WERI-Rb-1 (cell line): ENCODE measurements at regions not wholly inside any gene's neighbourhood (a gene's known extent, or its start where the extent isn't known, plus 50 kb on each side); places are given as distances from the start of the nearest gene placed in this dataset.
"Not testable (repeated sequence)": the region's sequence is repeated elsewhere in the genome, so short reads cannot be mapped to it uniquely, and the experiment has no call there.

Experiments used
- DNase-seq: peaks from one replicate; pipeline ENCODE4 v3.0.0-alpha.2; 2020
- H3K27ac ChIP-seq: fragments of 250-450 bp; sonication (Bioruptor Pico); 2 replicates; pipeline ENCODE4 v1.5.1; 2020; ENCODE audit warnings: mild to moderate bottlenecking, moderate library complexity
- H3K27me3 ChIP-seq: fragments of 250-450 bp; sonication (Bioruptor Pico); 2 replicates; pipeline ENCODE4 v1.5.1; 2021; ENCODE audit warnings: mild to moderate bottlenecking, low read depth, moderate library complexity; ENCODE audit not compliant: insufficient read depth, severe bottlenecking
- H3K36me3 ChIP-seq: fragments of 250-450 bp; sonication (Bioruptor Pico); 2 replicates; pipeline ENCODE4 v1.5.1; 2020; ENCODE audit warnings: mild to moderate bottlenecking, moderate library complexity
- H3K4me3 ChIP-seq: 2 replicates; pipeline ENCODE4 v1.5.1; 2011; ENCODE audit warnings: low read depth, mild to moderate bottlenecking, control low read depth, low read length
- H3K9me3 ChIP-seq: fragments of 250-450 bp; sonication (Bioruptor Pico); 2 replicates; pipeline ENCODE4 v1.5.1; 2021; ENCODE audit warnings: mild to moderate bottlenecking, moderate library complexity; ENCODE audit not compliant: severe bottlenecking
- TF ChIP-seq, protein P1 (sequence below): IDR thresholded peaks from 2 replicates; pipeline ENCODE4 v1.5.1; 2011; ENCODE audit warnings: low read depth, mild to moderate bottlenecking, control low read depth, inconsistent platforms, low read length

- Histone ChIP-seq H3K36me3 (no peaks in the 10 kb centered on the region), H3K4me3 (no peak overlapping the region), H3K27me3 (no peaks in the 10 kb centered on the region), H3K27ac (no peak overlapping the region), H3K9me3 (no peaks in the 10 kb centered on the region)
- no peak for DNase-seq
- TF ChIP-seq, protein P1, sequence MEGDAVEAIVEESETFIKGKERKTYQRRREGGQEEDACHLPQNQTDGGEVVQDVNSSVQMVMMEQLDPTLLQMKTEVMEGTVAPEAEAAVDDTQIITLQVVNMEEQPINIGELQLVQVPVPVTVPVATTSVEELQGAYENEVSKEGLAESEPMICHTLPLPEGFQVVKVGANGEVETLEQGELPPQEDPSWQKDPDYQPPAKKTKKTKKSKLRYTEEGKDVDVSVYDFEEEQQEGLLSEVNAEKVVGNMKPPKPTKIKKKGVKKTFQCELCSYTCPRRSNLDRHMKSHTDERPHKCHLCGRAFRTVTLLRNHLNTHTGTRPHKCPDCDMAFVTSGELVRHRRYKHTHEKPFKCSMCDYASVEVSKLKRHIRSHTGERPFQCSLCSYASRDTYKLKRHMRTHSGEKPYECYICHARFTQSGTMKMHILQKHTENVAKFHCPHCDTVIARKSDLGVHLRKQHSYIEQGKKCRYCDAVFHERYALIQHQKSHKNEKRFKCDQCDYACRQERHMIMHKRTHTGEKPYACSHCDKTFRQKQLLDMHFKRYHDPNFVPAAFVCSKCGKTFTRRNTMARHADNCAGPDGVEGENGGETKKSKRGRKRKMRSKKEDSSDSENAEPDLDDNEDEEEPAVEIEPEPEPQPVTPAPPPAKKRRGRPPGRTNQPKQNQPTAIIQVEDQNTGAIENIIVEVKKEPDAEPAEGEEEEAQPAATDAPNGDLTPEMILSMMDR, result no peak
Measured at GRCh38 chr6:91196729-91197128, 609.9 kb upstream of the MAP3K7 start.

DNA sequence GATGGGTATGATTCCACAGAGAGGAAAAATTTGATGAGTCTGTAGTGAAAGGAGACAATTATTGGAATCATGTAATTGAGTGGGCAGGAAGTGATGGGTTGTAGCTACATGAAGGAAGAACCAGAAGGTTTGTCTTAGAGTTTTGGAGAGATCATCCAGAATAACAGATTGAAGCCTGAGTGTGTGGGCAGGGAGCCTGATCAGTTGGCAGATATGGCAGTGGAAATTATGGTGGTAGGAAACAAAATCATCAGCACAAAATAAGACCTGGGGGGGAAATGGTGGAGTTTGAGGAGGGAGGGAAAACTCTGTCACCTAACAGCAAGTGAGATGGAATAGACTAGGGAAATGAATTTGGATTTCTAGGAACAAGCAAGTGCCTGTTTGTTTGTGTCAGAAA, 606.6 kb upstream of the MAP3K7 start:
- TF ChIP-seq, protein P1, result no peak
- Histone ChIP-seq H3K36me3 (no peaks in the 10 kb centered on the region), H3K27me3 (no peaks in the 10 kb centered on the region), H3K4me3 (no peak overlapping the region), H3K9me3 (no peaks in the 10 kb centered on the region), H3K27ac (no peak overlapping the region)
- DNase-seq, result no peak

DNA sequence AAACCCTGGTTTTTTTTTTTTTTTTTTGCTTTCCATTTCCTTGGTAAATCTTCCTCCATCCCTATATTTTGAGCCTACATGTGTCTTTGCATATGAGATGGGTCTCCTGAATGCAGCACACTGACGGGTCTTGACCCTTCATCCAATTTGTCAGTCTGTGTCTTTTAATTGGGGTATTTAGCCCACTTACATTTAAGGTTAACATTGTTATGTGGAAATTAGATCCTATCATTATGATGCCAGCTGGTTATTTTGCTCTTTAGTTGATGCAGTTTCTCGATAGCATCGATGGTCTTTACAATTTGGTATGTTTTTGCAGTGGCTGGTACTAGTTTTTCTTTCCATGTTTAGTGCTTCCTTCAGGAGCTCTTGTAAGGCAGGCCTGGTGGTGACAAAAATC, 603.2 kb upstream of the MAP3K7 start:
- not testable (repeated sequence) for DNase-seq, H3K9me3 ChIP-seq, H3K4me3 ChIP-seq, H3K27ac ChIP-seq, H3K27me3 ChIP-seq, H3K36me3 ChIP-seq

GRCh38 chr6:91185072-91185471, 598.2 kb upstream of the MAP3K7 start:
- Histone ChIP-seq H3K27ac (no peak overlapping the region), H3K9me3 (no peaks in the 10 kb centered on the region), H3K36me3 (no peaks in the 10 kb centered on the region), H3K4me3 (no peak overlapping the region), H3K27me3 (no peaks in the 10 kb centered on the region)
- TF ChIP-seq, protein P1, result no peak
- DNase-seq, result no peak

- no peak for DNase-seq
- TF ChIP-seq, protein P1, result no peak
- Histone ChIP-seq H3K4me3 (no peak overlapping the region), H3K36me3 (no peaks in the 10 kb centered on the region), H3K9me3 (no peaks in the 10 kb centered on the region), H3K27ac (no peak overlapping the region), H3K27me3 (no peaks in the 10 kb centered on the region)
Measured at GRCh38 chr6:91181416-91181815, 594.5 kb upstream of the MAP3K7 start.

DNA sequence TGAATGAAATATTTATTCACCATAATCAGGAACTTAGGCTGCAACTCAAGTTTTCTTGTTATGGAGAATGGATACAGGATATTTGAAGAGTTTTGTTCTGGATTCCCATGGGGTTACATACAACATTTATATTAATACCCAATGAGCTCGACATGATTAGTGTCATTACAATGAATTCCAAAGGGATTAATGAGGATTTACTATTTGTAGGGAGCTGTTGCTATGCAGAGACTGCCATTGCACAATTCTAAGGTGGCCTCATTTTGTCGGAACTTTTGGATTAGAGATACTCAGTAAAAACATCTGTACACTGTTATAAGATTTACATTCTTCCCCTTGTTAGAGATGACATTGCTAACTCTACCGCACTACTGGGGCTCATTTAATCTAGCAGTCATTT, 586.8 kb upstream of the MAP3K7 start:
- TF ChIP-seq, protein P1, result no peak
- H3K4me3 ChIP-seq, result no peak overlapping the region
- no peak overlapping the region for H3K27ac ChIP-seq
- no peak for DNase-seq
- no peaks in the 10 kb centered on the region for H3K9me3 ChIP-seq
- H3K27me3 ChIP-seq, result no peaks in the 10 kb centered on the region
- H3K36me3 ChIP-seq, result no peaks in the 10 kb centered on the region
